ENCODE measurements at regions not wholly inside any gene's neighbourhood (a gene's known extent, or its start where the extent isn't known, plus 50 kb on each side); places are given as distances from the start of the nearest gene placed in this dataset.

DNA sequence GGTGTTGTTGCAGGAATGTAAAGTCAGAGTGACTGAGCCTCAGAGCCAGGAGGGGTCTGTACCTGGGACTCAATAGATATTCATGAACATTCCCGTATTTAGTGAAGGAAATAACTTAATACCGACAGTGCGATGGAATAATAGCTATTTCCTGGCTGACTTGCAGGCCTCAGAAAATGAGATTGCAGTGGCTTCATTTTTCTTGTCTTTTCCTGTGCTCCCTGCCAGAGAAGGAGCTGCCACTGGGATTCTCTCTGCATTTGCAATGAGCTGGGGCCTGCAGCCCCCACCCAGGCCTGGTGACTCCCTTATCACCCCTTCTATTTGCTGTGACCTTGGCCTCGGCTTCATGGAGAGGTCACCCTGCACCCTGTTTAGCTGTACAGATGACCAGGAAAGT is 173.4 kb downstream of the MIAT start:
- no peak for ATAC-seq
- TF ChIP-seq PPARA (CRISPR knock-in tag; IDR thresholded peaks at IDR 0.05; ENCODE audit: borderline replicate concordance) (no peak), ISL1 (CRISPR knock-in tag; IDR thresholded peaks at IDR 0.05) (no peak), TCF4 (CRISPR knock-in tag; IDR thresholded peaks at IDR 0.05; ENCODE audit: borderline replicate concordance) (no peak), ZFP3 (CRISPR knock-in tag; IDR thresholded peaks at IDR 0.05) (no peak), TOX (CRISPR knock-in tag; IDR thresholded peaks at IDR 0.05; ENCODE audit: borderline replicate concordance) (no peak), TSHZ2 (CRISPR knock-in tag; IDR thresholded peaks at IDR 0.05) (no peak), OSR1 (CRISPR knock-in tag; IDR thresholded peaks at IDR 0.05) (no peak), ZFP30 (CRISPR knock-in tag; IDR thresholded peaks at IDR 0.05) (no peak), ZC3H10 (CRISPR knock-in tag; IDR thresholded peaks at IDR 0.05) (no peak), SNAI2 (CRISPR knock-in tag; IDR thresholded peaks at IDR 0.05) (no peak), RARB (CRISPR knock-in tag; IDR thresholded peaks at IDR 0.05) (no peak), ARNTL (CRISPR knock-in tag; IDR thresholded peaks at IDR 0.05; ENCODE audit: borderline replicate concordance, low read depth) (no peak), ESRRG (CRISPR knock-in tag; IDR thresholded peaks at IDR 0.05) (no peak)
- TF ChIP-seq, protein P1, sequence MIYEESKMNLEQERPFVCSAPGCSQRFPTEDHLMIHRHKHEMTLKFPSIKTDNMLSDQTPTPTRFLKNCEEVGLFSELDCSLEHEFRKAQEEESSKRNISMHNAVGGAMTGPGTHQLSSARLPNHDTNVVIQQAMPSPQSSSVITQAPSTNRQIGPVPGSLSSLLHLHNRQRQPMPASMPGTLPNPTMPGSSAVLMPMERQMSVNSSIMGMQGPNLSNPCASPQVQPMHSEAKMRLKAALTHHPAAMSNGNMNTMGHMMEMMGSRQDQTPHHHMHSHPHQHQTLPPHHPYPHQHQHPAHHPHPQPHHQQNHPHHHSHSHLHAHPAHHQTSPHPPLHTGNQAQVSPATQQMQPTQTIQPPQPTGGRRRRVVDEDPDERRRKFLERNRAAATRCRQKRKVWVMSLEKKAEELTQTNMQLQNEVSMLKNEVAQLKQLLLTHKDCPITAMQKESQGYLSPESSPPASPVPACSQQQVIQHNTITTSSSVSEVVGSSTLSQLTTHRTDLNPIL (CRISPR knock-in tag; IDR thresholded peaks at IDR 0.05; ENCODE audit: low read depth) = no peak
- TF ChIP-seq, protein P2, sequence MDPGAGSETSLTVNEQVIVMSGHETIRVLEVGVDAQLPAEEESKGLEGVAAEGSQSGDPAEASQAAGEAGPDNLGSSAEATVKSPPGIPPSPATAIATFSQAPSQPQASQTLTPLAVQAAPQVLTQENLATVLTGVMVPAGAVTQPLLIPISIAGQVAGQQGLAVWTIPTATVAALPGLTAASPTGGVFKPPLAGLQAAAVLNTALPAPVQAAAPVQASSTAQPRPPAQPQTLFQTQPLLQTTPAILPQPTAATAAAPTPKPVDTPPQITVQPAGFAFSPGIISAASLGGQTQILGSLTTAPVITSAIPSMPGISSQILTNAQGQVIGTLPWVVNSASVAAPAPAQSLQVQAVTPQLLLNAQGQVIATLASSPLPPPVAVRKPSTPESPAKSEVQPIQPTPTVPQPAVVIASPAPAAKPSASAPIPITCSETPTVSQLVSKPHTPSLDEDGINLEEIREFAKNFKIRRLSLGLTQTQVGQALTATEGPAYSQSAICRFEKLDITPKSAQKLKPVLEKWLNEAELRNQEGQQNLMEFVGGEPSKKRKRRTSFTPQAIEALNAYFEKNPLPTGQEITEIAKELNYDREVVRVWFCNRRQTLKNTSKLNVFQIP (CRISPR knock-in tag; IDR thresholded peaks at IDR 0.05; ENCODE audit: borderline replicate concordance, low read depth) = no peak

GRCh38 chr22:26835023-26835422 is 177.6 kb downstream of the MIAT start:
- ATAC-seq = no peak
- TF ChIP-seq ZNF8 (CRISPR knock-in tag; IDR thresholded peaks at IDR 0.05) (no peak), ZFP30 (CRISPR knock-in tag; IDR thresholded peaks at IDR 0.05) (no peak), ARNTL (CRISPR knock-in tag; IDR thresholded peaks at IDR 0.05; ENCODE audit: borderline replicate concordance, low read depth) (no peak), TCF4 (CRISPR knock-in tag; IDR thresholded peaks at IDR 0.05; ENCODE audit: borderline replicate concordance) (no peak), PPARA (CRISPR knock-in tag; IDR thresholded peaks at IDR 0.05; ENCODE audit: borderline replicate concordance) (no peak), TSHZ2 (CRISPR knock-in tag; IDR thresholded peaks at IDR 0.05) (no peak), OSR1 (CRISPR knock-in tag; IDR thresholded peaks at IDR 0.05) (no peak), ZNF70 (CRISPR knock-in tag; IDR thresholded peaks at IDR 0.05) (no peak), CSDC2 (CRISPR knock-in tag; IDR thresholded peaks at IDR 0.05) (no peak), GLIS3 (CRISPR knock-in tag; IDR thresholded peaks at IDR 0.05) (no peak), ZNF565 (CRISPR knock-in tag; conservative IDR thresholded peaks at IDR 0.05; ENCODE audit: low read depth) (no peak), RARB (CRISPR knock-in tag; IDR thresholded peaks at IDR 0.05) (no peak), ISL1 (CRISPR knock-in tag; IDR thresholded peaks at IDR 0.05) (no peak), SNAI2 (CRISPR knock-in tag; IDR thresholded peaks at IDR 0.05) (no peak), TOX (CRISPR knock-in tag; IDR thresholded peaks at IDR 0.05; ENCODE audit: borderline replicate concordance) (no peak)
- TF ChIP-seq, protein P1 (CRISPR knock-in tag; IDR thresholded peaks at IDR 0.05; ENCODE audit: low read depth) = no peak
- TF ChIP-seq, protein P2 (CRISPR knock-in tag; IDR thresholded peaks at IDR 0.05; ENCODE audit: borderline replicate concordance, low read depth) = no peak
